Panc1 (cell line): ENCODE measurements at regions not wholly inside any gene's neighbourhood (a gene's known extent, or its start where the extent isn't known, plus 50 kb on each side); places are given as distances from the start of the nearest gene placed in this dataset.

ENCODE experiments used
- ATAC-seq: fragments of 200-7000 bp; cut with Tn5 transposase; 2 replicates; pipeline ENCODE4 v1.9.1; 2020; ENCODE audit warnings: mild to moderate bottlenecking, moderate library complexity
- BruUV-seq: library from RNA; stranded (reverse); fragments of 400-500 nt; replicated peaks from 2 replicates; lab custom pipeline; 2021; lab: Mats Ljungman, UMichigan
- CTCF ChIA-PET: fragments of 300-600 bp; sonication (Branson Sonifier 250); formaldehyde crosslinking; loops from one replicate; lab custom pipeline; 2022; ENCODE audit warnings: antibody characterized with exemption; lab: Charles Lee
- POLR2A ChIA-PET: fragments of 300-600 bp; sonication (Branson Sonifier 250); formaldehyde crosslinking; loops from one replicate; lab custom pipeline; 2022; ENCODE audit warnings: antibody characterized with exemption; lab: Charles Lee
- DNase-seq: peaks from one replicate; pipeline ENCODE4 v3.0.0-alpha.2; 2010; ENCODE audit warnings: low read depth, low spot score
- H3K27ac ChIP-seq: 2 replicates; pipeline ENCODE4 v1.5.1; 2011; ENCODE audit warnings: mild to moderate bottlenecking, low read length, inconsistent platforms
- H3K27me3 ChIP-seq: fragments of 200-500 bp; sonication (Bioruptor generic); 2 replicates; pipeline ENCODE4 v1.6.0; 2014; ENCODE audit warnings: low read length, inconsistent platforms; ENCODE audit not compliant: control insufficient read depth, insufficient read depth
- H3K36me3 ChIP-seq: fragments of 200-500 bp; sonication (Bioruptor generic); 2 replicates; pipeline ENCODE4 v1.5.1; 2014; ENCODE audit warnings: inconsistent platforms, mild to moderate bottlenecking, low read length, moderate library complexity; ENCODE audit not compliant: control insufficient read depth, insufficient read depth
- H3K4me1 ChIP-seq: 2 replicates; pipeline ENCODE4 v1.5.1; 2011; ENCODE audit warnings: inconsistent platforms, mild to moderate bottlenecking, low read length, moderate library complexity; ENCODE audit not compliant: control insufficient read depth, insufficient read depth
- H3K4me3 ChIP-seq, 2 experiments: 2 replicates each; pipeline ENCODE4 v1.5.1; 2011 to 2012; ENCODE audit warnings: low read depth in 2 of 2, low read length in 2 of 2, mild to moderate bottlenecking in 2 of 2, inconsistent platforms in 1 of 2, moderate library complexity in 1 of 2
- H3K9me3 ChIP-seq: fragments of 200-500 bp; sonication (Bioruptor generic); 2 replicates; pipeline ENCODE4 v1.5.1; 2014; ENCODE audit warnings: low read depth, mild to moderate bottlenecking, inconsistent platforms, low read length, moderate library complexity; ENCODE audit not compliant: control insufficient read depth, insufficient read depth
- REST ChIP-seq, 2 experiments: IDR thresholded peaks; 2 replicates each; pipeline ENCODE4 v1.6.1; 2011 to 2012; ENCODE audit warnings: low read depth in 2 of 2, control low read depth in 1 of 2, low read length in 1 of 2, mild to moderate bottlenecking in 1 of 2, moderate library complexity in 1 of 2; ENCODE audit not compliant: insufficient read depth in 1 of 2
- SIN3A ChIP-seq: IDR thresholded peaks from 2 replicates; pipeline ENCODE4 v1.6.1; 2012; ENCODE audit warnings: low read depth, mild to moderate bottlenecking, low read length, moderate library complexity, borderline replicate concordance; ENCODE audit not compliant: insufficient read depth
- in situ Hi-C: cut with HindIII; loops from 2 replicates; pipeline ENCODE4 v1.10.0; 2016; ENCODE audit warnings: low sequenced_read_pairs, low pct_unique_long_range_greater_than_20kb
- intact Hi-C: fragments of 100-400 bp; cut with micrococcal nuclease; formaldehyde crosslinking; loops from one replicate; pipeline ENCODE4 v1.10.0; 2022; ENCODE audit not compliant: unreplicated experiment
- TF ChIP-seq, protein P1 (sequence below): fragments of 450-650 bp; IDR thresholded peaks from 2 replicates; pipeline ENCODE4 v1.5.1; 2017; ENCODE audit warnings: mild to moderate bottlenecking

- H3K4me3 ChIP-seq = no peak overlapping the region
- H3K9me3 ChIP-seq = no peaks in the 10 kb centered on the region
- no peaks in the 10 kb centered on the region; the same call in 1 of the 2 replicates for H3K27me3 ChIP-seq
- no peaks in the 10 kb centered on the region for H3K4me1 ChIP-seq
- BruUV-seq = no TSS peak
- no peak overlapping the region for H3K27ac ChIP-seq
- no peaks in the 10 kb centered on the region for H3K36me3 ChIP-seq
- ChIA-PET CTCF (no interaction called here), POLR2A (interaction anchor here (0.7 kb wide), 1 partner anchor 9 kb away, joined by 3 read pairs; no protein-coding TSS in a partner anchor)
- intact Hi-C loops = no loop called here
- TF ChIP-seq REST (IDR thresholded peaks at IDR 0.05; ENCODE audit: insufficient read depth in 1 of 2, low read depth in 2 of 2, low read length in 1 of 2) = no peak
- TF ChIP-seq, protein P1, sequence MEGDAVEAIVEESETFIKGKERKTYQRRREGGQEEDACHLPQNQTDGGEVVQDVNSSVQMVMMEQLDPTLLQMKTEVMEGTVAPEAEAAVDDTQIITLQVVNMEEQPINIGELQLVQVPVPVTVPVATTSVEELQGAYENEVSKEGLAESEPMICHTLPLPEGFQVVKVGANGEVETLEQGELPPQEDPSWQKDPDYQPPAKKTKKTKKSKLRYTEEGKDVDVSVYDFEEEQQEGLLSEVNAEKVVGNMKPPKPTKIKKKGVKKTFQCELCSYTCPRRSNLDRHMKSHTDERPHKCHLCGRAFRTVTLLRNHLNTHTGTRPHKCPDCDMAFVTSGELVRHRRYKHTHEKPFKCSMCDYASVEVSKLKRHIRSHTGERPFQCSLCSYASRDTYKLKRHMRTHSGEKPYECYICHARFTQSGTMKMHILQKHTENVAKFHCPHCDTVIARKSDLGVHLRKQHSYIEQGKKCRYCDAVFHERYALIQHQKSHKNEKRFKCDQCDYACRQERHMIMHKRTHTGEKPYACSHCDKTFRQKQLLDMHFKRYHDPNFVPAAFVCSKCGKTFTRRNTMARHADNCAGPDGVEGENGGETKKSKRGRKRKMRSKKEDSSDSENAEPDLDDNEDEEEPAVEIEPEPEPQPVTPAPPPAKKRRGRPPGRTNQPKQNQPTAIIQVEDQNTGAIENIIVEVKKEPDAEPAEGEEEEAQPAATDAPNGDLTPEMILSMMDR = no peak
- in situ Hi-C loops = no loop called here
- DNase-seq (no peak), ATAC-seq (no peak)
Measured at GRCh38 chr4:38411981-38412536, 251.9 kb upstream of the KLF3 start.

- TF ChIP-seq REST (IDR thresholded peaks at IDR 0.05; ENCODE audit: insufficient read depth in 1 of 2, low read depth in 2 of 2, low read length in 1 of 2) (no peak), SIN3A (no peak)
- ChIA-PET POLR2A (no interaction called here), CTCF (no interaction called here)
- no peak overlapping the region for H3K4me3 ChIP-seq
- ATAC-seq (no peak), DNase-seq (no peak)
- H3K4me1 ChIP-seq = no peaks in the 10 kb centered on the region
- H3K27me3 ChIP-seq = no peaks in the 10 kb centered on the region
- no TSS peak for BruUV-seq
- H3K9me3 ChIP-seq = no peaks in the 10 kb centered on the region
- in situ Hi-C loops = no loop called here
- H3K27ac ChIP-seq = no peak overlapping the region
- intact Hi-C loops = no loop called here
- H3K36me3 ChIP-seq = no peaks in the 10 kb centered on the region
Measured at GRCh38 chr4:38413524-38414341, 250.3 kb upstream of the KLF3 start.
